ENCODE measurements at regions not wholly inside any gene's neighbourhood (a gene's known extent, or its start where the extent isn't known, plus 50 kb on each side); places are given as distances from the start of the nearest gene placed in this dataset.

DNA sequence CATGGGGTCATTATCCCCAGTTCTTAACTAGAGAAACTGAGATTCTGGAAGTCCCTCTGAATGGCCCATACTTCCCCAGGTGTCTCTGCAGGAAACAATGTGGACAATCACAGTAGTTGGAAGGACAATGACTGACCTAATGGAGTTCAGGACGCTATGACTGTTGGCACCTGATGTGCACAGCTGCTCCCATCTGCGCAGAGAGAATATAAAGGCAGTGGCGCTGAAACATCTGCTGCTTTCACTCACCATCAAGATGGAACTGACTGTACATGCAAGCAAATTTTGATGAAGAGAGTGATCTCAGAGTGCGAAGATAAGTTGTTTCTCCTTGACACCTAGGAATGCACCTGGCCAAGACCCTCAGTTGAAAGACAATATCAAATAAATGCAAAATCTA, 395.7 kb upstream of the ASIC2 start:
- no peak for TF ChIP-seq CTCF (IDR thresholded peaks at IDR 0.05)
- intact Hi-C loops (cut with micrococcal nuclease), result no loop called here
- Mint-ChIP-seq H3K4me3 (no peak overlapping the region), H3K36me3 (no peaks in the 10 kb centered on the region), H3K27me3 (ENCODE audit: low read depth in 3 of 3) (peaks cover 2 to 8% (median 4%) of the 10 kb centered on the region in 3 donors), H3K4me1 (no peaks in the 10 kb centered on the region), H3K9me3 (peaks cover 0 to 3% (median 0%) of the 10 kb centered on the region in 7 donors), H3K27ac (no peak overlapping the region)
- H3K9me3 ChIP-seq (replicated peaks in 1 of 2; ENCODE audit: control insufficient read depth in 1 of 2, insufficient read depth in 1 of 2, low read length in 2 of 2), result no peaks in the 10 kb centered on the region
- no peak overlapping the region for H3K27ac ChIP-seq (ENCODE audit: low read depth in 1 of 2, low read length in 2 of 2)
- H3K9ac ChIP-seq (ENCODE audit: insufficient read depth, low read length, poor library complexity, severe bottlenecking), result no peak overlapping the region
- H3K27me3 ChIP-seq (ENCODE audit: control insufficient read depth in 2 of 2, insufficient read depth in 2 of 2, low read length in 2 of 2), result peaks cover 0 to 2% of the 10 kb centered on the region in 2 donors
- H3K36me3 ChIP-seq (replicated peaks in 1 of 2; ENCODE audit: control insufficient read depth in 1 of 2, insufficient read depth in 2 of 2, low read length in 2 of 2), result no peaks in the 10 kb centered on the region
- no peak for DNase-seq
- no peaks in the 10 kb centered on the region for H4K20me1 ChIP-seq (ENCODE audit: insufficient read depth, low read length)
- no peak overlapping the region for H2AFZ ChIP-seq (ENCODE audit: insufficient read depth, low read depth, low read length, poor library complexity, severe bottlenecking)
- WGBS (ENCODE audit: insufficient coverage), result 82% methylated on average over 2 of the region's 4 CpGs
- no peaks in the 10 kb centered on the region for H3K4me1 ChIP-seq (ENCODE audit: control insufficient read depth in 1 of 2, insufficient read depth in 2 of 2, low read length in 2 of 2)
- H3K79me2 ChIP-seq (ENCODE audit: insufficient read depth, low read length), result no peaks in the 10 kb centered on the region
- no peak overlapping the region for H3K4me2 ChIP-seq (replicated peaks; ENCODE audit: extremely low read depth, low read length, poor library complexity, severe bottlenecking)
- H3K4me3 ChIP-seq (replicated peaks in 1 of 3; ENCODE audit: low read depth in 2 of 3, low read length in 3 of 3), result no peak overlapping the region

GRCh38 chr17:33689725-33690124, 396.6 kb upstream of the ASIC2 start:
- intact Hi-C loops (cut with micrococcal nuclease), result no loop called here
- Histone ChIP-seq H3K27me3 (ENCODE audit: control insufficient read depth in 2 of 2, insufficient read depth in 2 of 2, low read length in 2 of 2) (peaks cover 3 to 4% of the 10 kb centered on the region in 2 donors), H3K4me2 (replicated peaks; ENCODE audit: extremely low read depth, low read length, poor library complexity, severe bottlenecking) (no peak overlapping the region), H3K79me2 (ENCODE audit: insufficient read depth, low read length) (no peaks in the 10 kb centered on the region), H4K20me1 (ENCODE audit: insufficient read depth, low read length) (no peaks in the 10 kb centered on the region), H2AFZ (ENCODE audit: insufficient read depth, low read depth, low read length, poor library complexity, severe bottlenecking) (no peak overlapping the region), H3K4me3 (replicated peaks in 1 of 3; ENCODE audit: low read depth in 2 of 3, low read length in 3 of 3) (no peak overlapping the region), H3K9ac (ENCODE audit: insufficient read depth, low read length, poor library complexity, severe bottlenecking) (no peak overlapping the region), H3K9me3 (replicated peaks in 1 of 2; ENCODE audit: control insufficient read depth in 1 of 2, insufficient read depth in 1 of 2, low read length in 2 of 2) (no peaks in the 10 kb centered on the region), H3K36me3 (replicated peaks in 1 of 2; ENCODE audit: control insufficient read depth in 1 of 2, insufficient read depth in 2 of 2, low read length in 2 of 2) (no peaks in the 10 kb centered on the region), H3K4me1 (ENCODE audit: control insufficient read depth in 1 of 2, insufficient read depth in 2 of 2, low read length in 2 of 2) (no peaks in the 10 kb centered on the region), H3K27ac (ENCODE audit: low read depth in 1 of 2, low read length in 2 of 2) (no peak overlapping the region)
- WGBS (ENCODE audit: insufficient coverage), result 67% methylated on average over 1 of the region's 2 CpGs
- H3K36me3 Mint-ChIP-seq, result no peaks in the 10 kb centered on the region
- peaks cover 0 to 3% (median 0%) of the 10 kb centered on the region in 7 donors for H3K9me3 Mint-ChIP-seq
- H3K27ac Mint-ChIP-seq, result no peak overlapping the region
- H3K27me3 Mint-ChIP-seq (ENCODE audit: low read depth in 3 of 3), result peaks cover 2 to 8% (median 6%) of the 10 kb centered on the region in 3 donors
- no peak for TF ChIP-seq CTCF (IDR thresholded peaks at IDR 0.05)
- H3K4me3 Mint-ChIP-seq, result no peak overlapping the region
- DNase-seq, result no peak
- H3K4me1 Mint-ChIP-seq, result no peaks in the 10 kb centered on the region

Data from CD14-positive monocyte (primary cell).